ENCODE measurements at regions not wholly inside any gene's neighbourhood (a gene's known extent, or its start where the extent isn't known, plus 50 kb on each side); places are given as distances from the start of the nearest gene placed in this dataset.

GRCh38 chr10:8910314-8910713, 855.8 kb downstream of the GATA3 start:
- DNase-seq (ENCODE audit: low read depth, low spot score) = no peak
- no TSS peak for BruUV-seq (replicated peaks)

More at GRCh38 chr10:8910314-8910713, 855.8 kb downstream of the GATA3 start:
- CTCF ChIA-PET = no interaction called here
- Histone ChIP-seq H3K4me3 (replicated peaks in 1 of 2; ENCODE audit: low read depth in 1 of 2, low read length in 2 of 2) (no peak overlapping the region), H3K27me3 (ENCODE audit: insufficient read depth, low read length) (no peaks in the 10 kb centered on the region), H3K9me3 (ENCODE audit: control insufficient read depth in 1 of 2, insufficient read depth in 1 of 2, low read depth in 1 of 2, low read length in 2 of 2) (peaks cover 9 to 28% of the 10 kb centered on the region in 2 experiments; a peak in 2 of 4 replicates), H3K79me2 (ENCODE audit: insufficient read depth, low read length) (no peaks in the 10 kb centered on the region), H3K4me1 (ENCODE audit: control insufficient read depth in 1 of 2, insufficient read depth in 2 of 2, low read length in 2 of 2) (no peaks in the 10 kb centered on the region), H3K9me2 (ENCODE audit: insufficient read depth) (no peaks in the 10 kb centered on the region), H3K4me2 (ENCODE audit: low read length) (no peak overlapping the region), H3K27ac (ENCODE audit: low read depth, low read length) (no peak overlapping the region), H4K20me1 (ENCODE audit: insufficient read depth) (no peaks in the 10 kb centered on the region; the same call in 1 of the 2 replicates), H3K9ac (ENCODE audit: low read length) (no peak overlapping the region), H3K36me3 (ENCODE audit: control insufficient read depth in 1 of 2, insufficient read depth in 2 of 2, low read length in 2 of 2) (no peaks in the 10 kb centered on the region), H2AFZ (ENCODE audit: low read depth, low read length, poor library complexity, severe bottlenecking) (no peak overlapping the region)
- intact Hi-C loops (cut with micrococcal nuclease) = no loop called here
- POLR2A ChIA-PET = no interaction called here
- TF ChIP-seq, protein P1, sequence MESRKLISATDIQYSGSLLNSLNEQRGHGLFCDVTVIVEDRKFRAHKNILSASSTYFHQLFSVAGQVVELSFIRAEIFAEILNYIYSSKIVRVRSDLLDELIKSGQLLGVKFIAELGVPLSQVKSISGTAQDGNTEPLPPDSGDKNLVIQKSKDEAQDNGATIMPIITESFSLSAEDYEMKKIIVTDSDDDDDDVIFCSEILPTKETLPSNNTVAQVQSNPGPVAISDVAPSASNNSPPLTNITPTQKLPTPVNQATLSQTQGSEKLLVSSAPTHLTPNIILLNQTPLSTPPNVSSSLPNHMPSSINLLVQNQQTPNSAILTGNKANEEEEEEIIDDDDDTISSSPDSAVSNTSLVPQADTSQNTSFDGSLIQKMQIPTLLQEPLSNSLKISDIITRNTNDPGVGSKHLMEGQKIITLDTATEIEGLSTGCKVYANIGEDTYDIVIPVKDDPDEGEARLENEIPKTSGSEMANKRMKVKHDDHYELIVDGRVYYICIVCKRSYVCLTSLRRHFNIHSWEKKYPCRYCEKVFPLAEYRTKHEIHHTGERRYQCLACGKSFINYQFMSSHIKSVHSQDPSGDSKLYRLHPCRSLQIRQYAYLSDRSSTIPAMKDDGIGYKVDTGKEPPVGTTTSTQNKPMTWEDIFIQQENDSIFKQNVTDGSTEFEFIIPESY (IDR thresholded peaks at IDR 0.05; ENCODE audit: extremely low read depth, insufficient replicate concordance, low read length) = no peak
- TF ChIP-seq, protein P2, sequence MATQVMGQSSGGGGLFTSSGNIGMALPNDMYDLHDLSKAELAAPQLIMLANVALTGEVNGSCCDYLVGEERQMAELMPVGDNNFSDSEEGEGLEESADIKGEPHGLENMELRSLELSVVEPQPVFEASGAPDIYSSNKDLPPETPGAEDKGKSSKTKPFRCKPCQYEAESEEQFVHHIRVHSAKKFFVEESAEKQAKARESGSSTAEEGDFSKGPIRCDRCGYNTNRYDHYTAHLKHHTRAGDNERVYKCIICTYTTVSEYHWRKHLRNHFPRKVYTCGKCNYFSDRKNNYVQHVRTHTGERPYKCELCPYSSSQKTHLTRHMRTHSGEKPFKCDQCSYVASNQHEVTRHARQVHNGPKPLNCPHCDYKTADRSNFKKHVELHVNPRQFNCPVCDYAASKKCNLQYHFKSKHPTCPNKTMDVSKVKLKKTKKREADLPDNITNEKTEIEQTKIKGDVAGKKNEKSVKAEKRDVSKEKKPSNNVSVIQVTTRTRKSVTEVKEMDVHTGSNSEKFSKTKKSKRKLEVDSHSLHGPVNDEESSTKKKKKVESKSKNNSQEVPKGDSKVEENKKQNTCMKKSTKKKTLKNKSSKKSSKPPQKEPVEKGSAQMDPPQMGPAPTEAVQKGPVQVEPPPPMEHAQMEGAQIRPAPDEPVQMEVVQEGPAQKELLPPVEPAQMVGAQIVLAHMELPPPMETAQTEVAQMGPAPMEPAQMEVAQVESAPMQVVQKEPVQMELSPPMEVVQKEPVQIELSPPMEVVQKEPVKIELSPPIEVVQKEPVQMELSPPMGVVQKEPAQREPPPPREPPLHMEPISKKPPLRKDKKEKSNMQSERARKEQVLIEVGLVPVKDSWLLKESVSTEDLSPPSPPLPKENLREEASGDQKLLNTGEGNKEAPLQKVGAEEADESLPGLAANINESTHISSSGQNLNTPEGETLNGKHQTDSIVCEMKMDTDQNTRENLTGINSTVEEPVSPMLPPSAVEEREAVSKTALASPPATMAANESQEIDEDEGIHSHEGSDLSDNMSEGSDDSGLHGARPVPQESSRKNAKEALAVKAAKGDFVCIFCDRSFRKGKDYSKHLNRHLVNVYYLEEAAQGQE (IDR thresholded peaks at IDR 0.05; ENCODE audit: low read depth) = no peak
- TF ChIP-seq POLR2AphosphoS5 (IDR thresholded peaks at IDR 0.05; ENCODE audit: low read depth, low read length) (no peak), JUND (IDR thresholded peaks at IDR 0.05) (no peak), EZH2 (IDR thresholded peaks at IDR 0.05) (no peak), CEBPB (IDR thresholded peaks at IDR 0.05; ENCODE audit: low read depth) (no peak), FOSL1 (IDR thresholded peaks at IDR 0.05; ENCODE audit: low read depth) (no peak), EZH2phosphoT487 (IDR thresholded peaks at IDR 0.05; ENCODE audit: borderline replicate concordance) (no peak), SIN3A (IDR thresholded peaks at IDR 0.05; ENCODE audit: low read depth) (no peak), SP1 (IDR thresholded peaks at IDR 0.05; ENCODE audit: low read depth) (no peak), TCF7L2 (IDR thresholded peaks at IDR 0.05; ENCODE audit: borderline replicate concordance, extremely low read depth, insufficient read depth, insufficient read length) (no peak), POLR2A (IDR thresholded peaks at IDR 0.05; ENCODE audit: borderline replicate concordance, extremely low read depth, insufficient read depth, insufficient read length) (no peak)
- TF ChIP-seq, protein P3, sequence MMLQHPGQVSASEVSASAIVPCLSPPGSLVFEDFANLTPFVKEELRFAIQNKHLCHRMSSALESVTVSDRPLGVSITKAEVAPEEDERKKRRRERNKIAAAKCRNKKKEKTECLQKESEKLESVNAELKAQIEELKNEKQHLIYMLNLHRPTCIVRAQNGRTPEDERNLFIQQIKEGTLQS (IDR thresholded peaks at IDR 0.05) = no peak
- ATAC-seq = no peak
- RAD21 ChIA-PET (ENCODE audit: low non-redundant PET in 1 of 2, low total read pairs in 2 of 2, uncharacterized antibody in 2 of 2, unreplicated experiment in 2 of 2) = no interaction called here

All from HCT116 (cell line).